SU-DHL-6 (cell line): ENCODE measurements at regions not wholly inside any gene's neighbourhood (a gene's known extent, or its start where the extent isn't known, plus 50 kb on each side); places are given as distances from the start of the nearest gene placed in this dataset.

ENCODE experiments used
- CTCF ChIP-seq: fragments of 200-600 bp; sonication (generic); IDR thresholded peaks from one replicate; pipeline ENCODE4 v1.5.1; 2017; ENCODE audit warnings: antibody characterized with exemption, mild to moderate bottlenecking, low read length, moderate library complexity; ENCODE audit not compliant: insufficient read depth, poor library complexity, severe bottlenecking
- EZH2phosphoT487 ChIP-seq: fragments of 200-600 bp; sonication (generic), shearing (Covaris generic); conservative IDR thresholded peaks from 2 replicates; pipeline ENCODE4 v1.6.1; 2018; ENCODE audit warnings: mild to moderate bottlenecking, antibody characterized with exemption, low read length, moderate library complexity, mixed read lengths

GRCh38 chr18:46226461-46226860 is 122.3 kb downstream of the HAUS1 start:
- TF ChIP-seq CTCF = no peak
- no peak for TF ChIP-seq EZH2phosphoT487
